ENCODE measurements at regions not wholly inside any gene's neighbourhood (a gene's known extent, or its start where the extent isn't known, plus 50 kb on each side); places are given as distances from the start of the nearest gene placed in this dataset.
"Not testable (repeated sequence)": the region's sequence is repeated elsewhere in the genome, so short reads cannot be mapped to it uniquely, and the experiment has no call there.

DNA sequence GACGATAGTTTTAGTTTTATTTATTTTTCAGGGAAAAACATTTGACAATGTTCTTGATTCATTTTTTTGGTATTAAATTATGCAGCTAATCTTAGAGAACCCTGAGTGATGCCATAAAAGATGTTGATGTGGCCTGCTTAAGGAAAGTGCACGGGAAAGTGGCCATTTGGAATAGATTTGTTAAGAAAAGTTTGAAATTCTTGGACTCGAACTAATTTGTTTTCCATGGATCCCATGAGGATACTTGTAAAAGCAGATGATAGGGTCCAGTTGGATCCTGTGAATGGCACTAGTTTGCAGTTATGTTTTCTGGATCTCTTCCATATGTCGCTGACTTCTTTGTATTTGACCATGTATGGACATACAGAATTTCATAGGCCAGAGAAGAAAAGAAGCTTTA, 114.2 kb upstream of the FBXO28 start:
- TF ChIP-seq, protein P1, sequence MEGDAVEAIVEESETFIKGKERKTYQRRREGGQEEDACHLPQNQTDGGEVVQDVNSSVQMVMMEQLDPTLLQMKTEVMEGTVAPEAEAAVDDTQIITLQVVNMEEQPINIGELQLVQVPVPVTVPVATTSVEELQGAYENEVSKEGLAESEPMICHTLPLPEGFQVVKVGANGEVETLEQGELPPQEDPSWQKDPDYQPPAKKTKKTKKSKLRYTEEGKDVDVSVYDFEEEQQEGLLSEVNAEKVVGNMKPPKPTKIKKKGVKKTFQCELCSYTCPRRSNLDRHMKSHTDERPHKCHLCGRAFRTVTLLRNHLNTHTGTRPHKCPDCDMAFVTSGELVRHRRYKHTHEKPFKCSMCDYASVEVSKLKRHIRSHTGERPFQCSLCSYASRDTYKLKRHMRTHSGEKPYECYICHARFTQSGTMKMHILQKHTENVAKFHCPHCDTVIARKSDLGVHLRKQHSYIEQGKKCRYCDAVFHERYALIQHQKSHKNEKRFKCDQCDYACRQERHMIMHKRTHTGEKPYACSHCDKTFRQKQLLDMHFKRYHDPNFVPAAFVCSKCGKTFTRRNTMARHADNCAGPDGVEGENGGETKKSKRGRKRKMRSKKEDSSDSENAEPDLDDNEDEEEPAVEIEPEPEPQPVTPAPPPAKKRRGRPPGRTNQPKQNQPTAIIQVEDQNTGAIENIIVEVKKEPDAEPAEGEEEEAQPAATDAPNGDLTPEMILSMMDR (conservative IDR thresholded peaks at IDR 0.05; ENCODE audit: low read length) = not testable (repeated sequence)
- TF ChIP-seq EZH2phosphoT487 (IDR thresholded peaks at IDR 0.05; ENCODE audit: borderline replicate concordance) = not testable (repeated sequence)
